ENCODE measurements at regions not wholly inside any gene's neighbourhood (a gene's known extent, or its start where the extent isn't known, plus 50 kb on each side); places are given as distances from the start of the nearest gene placed in this dataset.

GRCh38 chr1:68780919-68781318 lies 284.0 kb upstream of the DEPDC1 start:
- TF ChIP-seq EZH2phosphoT487 (IDR thresholded peaks at IDR 0.05; ENCODE audit: insufficient read depth, low read depth) (no peak), EZH2 (IDR thresholded peaks at IDR 0.05; ENCODE audit: insufficient read depth, poor library complexity, severe bottlenecking) (no peak)

Measured in GM23248 (cell line).